HG03432 (cell line): ENCODE measurements at regions not wholly inside any gene's neighbourhood (a gene's known extent, or its start where the extent isn't known, plus 50 kb on each side); places are given as distances from the start of the nearest gene placed in this dataset.

Experiments used
- ATAC-seq: cut with Tn5 transposase; IDR thresholded peaks from one replicate; pipeline ENCODE4 v1.9.1; 2021; ENCODE audit warnings: mild to moderate bottlenecking, moderate library complexity; ENCODE audit not compliant: unreplicated experiment

- ATAC-seq, result no peak
These were observed 95.7 kb upstream of the SPRY2 start for GRCh38 chr13:80436571-80437169.

- ATAC-seq, result no peak
These were observed 89.6 kb upstream of the SPRY2 start for GRCh38 chr13:80430561-80430960.

- ATAC-seq, result no peak
These were observed 87.6 kb upstream of the SPRY2 start for GRCh38 chr13:80428349-80429096.

GRCh38 chr13:80419416-80419815 is 78.5 kb upstream of the SPRY2 start:
- no peak for ATAC-seq

GRCh38 chr13:80413611-80414010 is 72.7 kb upstream of the SPRY2 start:
- ATAC-seq, result no peak

- ATAC-seq, result peak; percentile 42
These were observed 67.3 kb upstream of the SPRY2 start for GRCh38 chr13:80408270-80408669.

GRCh38 chr13:80400865-80401426 is 60.0 kb upstream of the SPRY2 start:
- ATAC-seq, result peak; percentile 46

- peak; percentile 30 for ATAC-seq
These were observed 59.4 kb upstream of the SPRY2 start for GRCh38 chr13:80400164-80400864.

- ATAC-seq, result peak; percentile 49
These were observed 58.6 kb upstream of the SPRY2 start for GRCh38 chr13:80399340-80400163.
